ENCODE measurements at regions not wholly inside any gene's neighbourhood (a gene's known extent, or its start where the extent isn't known, plus 50 kb on each side); places are given as distances from the start of the nearest gene placed in this dataset.

GRCh38 chr11:37957717-37958116 is 1359.7 kb upstream of the RAG2 start:
- FAIRE-seq (no peak), ATAC-seq (no peak)
- CTCF ChIA-PET = no interaction called here

GRCh38 chr11:37951996-37952395 is 1354.0 kb upstream of the RAG2 start:
- H3K27ac ChIP-seq = no peak overlapping the region
- ChIA-PET POLR2A (no interaction called here), CTCF (no interaction called here)
- no peak overlapping the region for H3K4me3 ChIP-seq
- H3K9me3 ChIP-seq = no peaks in the 10 kb centered on the region
- no peak for ATAC-seq
- TF ChIP-seq BHLHE40 (IDR thresholded peaks at IDR 0.05; ENCODE audit: low read depth, low read length) (no peak), MAFK (IDR thresholded peaks at IDR 0.05; ENCODE audit: partially characterized antibody) (no peak), RARB (CRISPR knock-in tag; IDR thresholded peaks at IDR 0.05) (no peak), POLR2A (IDR thresholded peaks at IDR 0.05; ENCODE audit: low read length) (no peak), HES2 (IDR thresholded peaks at IDR 0.05) (no peak)
- TF ChIP-seq, protein P1, sequence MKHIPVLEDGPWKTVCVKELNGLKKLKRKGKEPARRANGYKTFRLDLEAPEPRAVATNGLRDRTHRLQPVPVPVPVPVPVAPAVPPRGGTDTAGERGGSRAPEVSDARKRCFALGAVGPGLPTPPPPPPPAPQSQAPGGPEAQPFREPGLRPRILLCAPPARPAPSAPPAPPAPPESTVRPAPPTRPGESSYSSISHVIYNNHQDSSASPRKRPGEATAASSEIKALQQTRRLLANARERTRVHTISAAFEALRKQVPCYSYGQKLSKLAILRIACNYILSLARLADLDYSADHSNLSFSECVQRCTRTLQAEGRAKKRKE (CRISPR knock-in tag; IDR thresholded peaks at IDR 0.05; ENCODE audit: low read depth) = no peak
- DNase-seq (ENCODE audit: low read depth in 1 of 2, low spot score in 1 of 2) = no peak
- no peaks in the 10 kb centered on the region for H3K4me1 ChIP-seq
- no peak for FAIRE-seq
- H3K4me2 ChIP-seq = no peak overlapping the region
- WGBS (ENCODE audit: missing lambda C conversion rate) = 0% methylated on average over 2 of the region's 2 CpGs

More at GRCh38 chr11:37957717-37958116, 1359.7 kb upstream of the RAG2 start:
- WGBS (ENCODE audit: missing lambda C conversion rate) = 0% methylated on average over 1 of the region's 1 CpG
- H3K4me3 ChIP-seq = no peak overlapping the region
- no peak overlapping the region for H3K4me2 ChIP-seq
- no peaks in the 10 kb centered on the region for H3K4me1 ChIP-seq
- no peak overlapping the region for H3K27ac ChIP-seq
- POLR2A ChIA-PET = no interaction called here
- no peaks in the 10 kb centered on the region for H3K9me3 ChIP-seq
- no peak for DNase-seq (ENCODE audit: low read depth in 1 of 2, low spot score in 1 of 2)
- TF ChIP-seq CBX2 (IDR thresholded peaks at IDR 0.05; ENCODE audit: borderline replicate concordance, low read depth) = no peak
- TF ChIP-seq ZC3H11A (IDR thresholded peaks at IDR 0.05) = no peak
- no peak for TF ChIP-seq EHMT2 (IDR thresholded peaks at IDR 0.05; ENCODE audit: low read depth)
- no peak for TF ChIP-seq JUN (IDR thresholded peaks at IDR 0.05)
- TF ChIP-seq MAFK (IDR thresholded peaks at IDR 0.05; ENCODE audit: partially characterized antibody) = no peak
- TF ChIP-seq BCL3 (IDR thresholded peaks at IDR 0.05) = no peak
- TF ChIP-seq KDM5A (IDR thresholded peaks at IDR 0.05) = no peak
- TF ChIP-seq EHF (CRISPR knock-in tag; IDR thresholded peaks at IDR 0.05) = no peak
- TF ChIP-seq NR3C1 (IDR thresholded peaks at IDR 0.05) = no peak
- TF ChIP-seq CBX8 (IDR thresholded peaks at IDR 0.05) = no peak
- no peak for TF ChIP-seq HEYL (CRISPR knock-in tag; IDR thresholded peaks at IDR 0.05)
- TF ChIP-seq, protein P1 (CRISPR knock-in tag; IDR thresholded peaks at IDR 0.05; ENCODE audit: low read depth) = no peak
- TF ChIP-seq HDAC2 (IDR thresholded peaks at IDR 0.05) = no peak
- TF ChIP-seq ESRRA (IDR thresholded peaks at IDR 0.05; ENCODE audit: borderline replicate concordance, low read length) = no peak
- TF ChIP-seq BHLHE40 (IDR thresholded peaks at IDR 0.05; ENCODE audit: low read depth, low read length) = no peak
- TF ChIP-seq TP53 (CRISPR knock-in tag; IDR thresholded peaks at IDR 0.05) = no peak

DNA sequence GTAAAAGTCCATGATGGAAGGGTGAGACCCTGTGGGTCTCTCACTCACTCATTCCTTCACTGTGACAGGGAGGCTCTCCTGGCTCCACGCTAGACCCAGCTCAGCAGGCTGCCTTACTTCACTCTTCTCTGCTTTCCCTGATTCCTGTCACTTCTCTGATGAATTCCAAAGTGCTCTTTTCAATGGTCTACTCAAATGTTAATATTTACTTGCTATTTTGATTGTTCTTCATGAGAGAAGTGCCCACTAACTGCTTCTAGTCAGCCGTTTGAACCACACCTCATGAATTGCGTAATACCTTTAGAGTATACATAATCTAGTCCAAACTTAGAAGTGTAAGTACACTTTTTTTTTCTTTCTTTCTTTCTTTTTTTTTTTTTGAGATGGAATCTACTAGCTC is 1350.2 kb upstream of the RAG2 start:
- 7% methylated on average over 3 of the region's 3 CpGs for WGBS (ENCODE audit: missing lambda C conversion rate)
- H3K4me1 ChIP-seq = no peaks in the 10 kb centered on the region
- no peak overlapping the region for H3K4me2 ChIP-seq
- CTCF ChIA-PET = interaction anchor here (0.6 kb wide), 1 partner anchor 1747 kb away, joined by 3 read pairs; no protein-coding TSS in a partner anchor
- peak; percentile 13 to 32; a peak in 1 of 4 replicates for TF ChIP-seq CEBPB (IDR thresholded peaks at IDR 0.05)
- no peak for TF ChIP-seq ESRRA (IDR thresholded peaks at IDR 0.05; ENCODE audit: borderline replicate concordance, low read length)
- no peak for DNase-seq (ENCODE audit: low read depth in 1 of 2, low spot score in 1 of 2)
- no peak for FAIRE-seq
- 0 out of 3 replicates have a peak, but pooled peaks cover 7% of the 10 kb centered on the region for H3K9me3 ChIP-seq
- no peak for ATAC-seq
- no peak overlapping the region for H3K27ac ChIP-seq
- no peak overlapping the region for H3K4me3 ChIP-seq
- POLR2A ChIA-PET = no interaction called here
